IPS-20b (cell line): ENCODE measurements at regions not wholly inside any gene's neighbourhood (a gene's known extent, or its start where the extent isn't known, plus 50 kb on each side); places are given as distances from the start of the nearest gene placed in this dataset.

ENCODE experiments used
- H3K27ac ChIP-seq: one replicate; pipeline ENCODE4 v1.5.1; 2013; ENCODE audit warnings: low read length
- H3K27me3 ChIP-seq: 2 replicates; pipeline ENCODE4 v1.6.1; 2013; ENCODE audit warnings: mild to moderate bottlenecking, low read length, inconsistent platforms; ENCODE audit not compliant: insufficient read depth
- H3K36me3 ChIP-seq: 2 replicates; pipeline ENCODE4 v1.6.1; 2013; ENCODE audit warnings: low read depth, mild to moderate bottlenecking, inconsistent platforms, low read length, moderate library complexity; ENCODE audit not compliant: insufficient read depth
- H3K4me1 ChIP-seq: 2 replicates; pipeline ENCODE4 v1.6.1; 2013; ENCODE audit warnings: mild to moderate bottlenecking, control low read depth, inconsistent platforms, low read length, moderate library complexity; ENCODE audit not compliant: insufficient read depth
- H3K4me3 ChIP-seq: 2 replicates; pipeline ENCODE4 v1.5.1; 2013; ENCODE audit warnings: mild to moderate bottlenecking, low read length, inconsistent platforms
- H3K9ac ChIP-seq: 2 replicates; pipeline ENCODE4 v1.6.1; 2013; ENCODE audit warnings: low read depth, mild to moderate bottlenecking, inconsistent platforms, low read length, moderate library complexity
- H3K9me3 ChIP-seq: 2 replicates; pipeline ENCODE4 v1.6.1; 2013; ENCODE audit warnings: mild to moderate bottlenecking, low read depth, low read length, inconsistent platforms; ENCODE audit not compliant: insufficient read depth

DNA sequence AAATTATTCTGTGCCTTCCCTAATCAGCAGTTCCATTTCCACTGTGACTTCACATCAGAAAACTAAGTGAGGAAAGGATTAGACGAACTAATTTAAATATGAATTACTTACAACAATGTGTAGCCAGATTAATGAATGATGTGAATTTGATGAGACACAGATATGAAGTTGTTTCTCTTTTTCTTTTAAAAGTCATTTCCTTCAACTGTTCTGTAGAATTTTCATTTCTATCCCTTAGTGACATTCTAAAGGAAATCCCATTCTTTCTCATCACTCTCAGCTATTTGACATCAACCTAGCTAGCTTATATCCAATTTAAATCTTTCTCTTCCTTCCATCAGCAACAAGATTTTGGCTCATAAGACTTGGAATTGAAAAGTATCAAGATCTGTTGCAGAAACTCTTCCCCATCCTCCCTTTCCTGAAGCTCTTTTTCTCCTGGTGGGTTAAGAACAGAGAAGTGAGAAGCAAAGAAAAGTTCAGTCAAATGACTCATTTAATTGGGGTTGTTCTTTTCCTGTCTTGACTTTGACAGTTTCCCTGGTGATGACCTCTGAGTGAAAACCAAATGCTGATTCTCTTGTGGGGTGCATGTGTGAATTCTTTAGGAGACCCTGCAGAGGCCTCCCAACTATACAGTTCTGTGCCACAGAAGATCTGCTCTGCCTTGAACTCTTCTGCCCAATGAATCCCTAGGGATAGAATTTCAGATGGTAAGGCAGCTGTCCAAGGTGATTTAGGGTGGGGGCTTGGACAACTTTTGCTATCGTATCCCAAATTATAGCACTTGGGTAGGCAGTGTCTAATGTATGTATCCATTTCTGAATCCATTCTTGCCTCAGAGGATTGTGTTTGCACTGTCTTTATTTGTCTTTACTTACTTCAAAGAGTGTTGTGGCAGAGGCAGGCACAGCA lies 232.5 kb upstream of the GPRIN3 start:
- no peak overlapping the region for H3K9ac ChIP-seq
- H3K4me1 ChIP-seq = no peaks in the 10 kb centered on the region; the same call in 1 of the 2 replicates
- no peak overlapping the region for H3K27ac ChIP-seq
- no peaks in the 10 kb centered on the region for H3K36me3 ChIP-seq
- no peaks in the 10 kb centered on the region for H3K27me3 ChIP-seq
- H3K9me3 ChIP-seq = no peaks in the 10 kb centered on the region
- H3K4me3 ChIP-seq = no peak overlapping the region

- no peaks in the 10 kb centered on the region for H3K27me3 ChIP-seq
- H3K4me1 ChIP-seq = no peaks in the 10 kb centered on the region; the same call in 1 of the 2 replicates
- no peaks in the 10 kb centered on the region for H3K36me3 ChIP-seq
- H3K27ac ChIP-seq = no peak overlapping the region
- H3K9ac ChIP-seq = no peak overlapping the region
- no peak overlapping the region for H3K4me3 ChIP-seq
- no peaks in the 10 kb centered on the region for H3K9me3 ChIP-seq
Measured at GRCh38 chr4:89539374-89539773, 231.8 kb upstream of the GPRIN3 start.

DNA sequence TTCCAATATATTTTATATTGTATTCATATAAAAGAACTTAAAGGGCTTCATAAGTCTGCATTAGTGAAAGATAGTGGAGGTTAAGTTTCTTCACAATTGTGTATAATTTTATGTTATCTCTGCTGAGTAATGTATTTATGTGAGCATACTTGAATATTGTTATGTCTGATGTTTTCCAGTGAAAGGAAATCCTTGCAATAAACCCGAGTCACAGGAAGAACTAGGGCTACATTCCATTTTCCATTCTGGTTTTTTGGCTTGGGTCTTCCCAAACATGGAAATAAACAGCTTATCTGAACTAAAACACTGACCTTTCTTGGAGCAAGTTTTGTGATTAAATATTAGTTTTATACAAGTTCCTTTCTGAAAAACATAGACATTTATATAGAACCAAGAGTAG lies 231.3 kb upstream of the GPRIN3 start:
- Histone ChIP-seq H3K9ac (no peak overlapping the region), H3K4me1 (no peaks in the 10 kb centered on the region; the same call in 1 of the 2 replicates), H3K36me3 (no peaks in the 10 kb centered on the region), H3K9me3 (no peaks in the 10 kb centered on the region), H3K27ac (no peak overlapping the region), H3K27me3 (no peaks in the 10 kb centered on the region), H3K4me3 (no peak overlapping the region)

- no peaks in the 10 kb centered on the region; the same call in 1 of the 2 replicates for H3K4me1 ChIP-seq
- H3K9me3 ChIP-seq = no peaks in the 10 kb centered on the region
- no peak overlapping the region for H3K27ac ChIP-seq
- H3K36me3 ChIP-seq = no peaks in the 10 kb centered on the region
- H3K27me3 ChIP-seq = no peaks in the 10 kb centered on the region
- H3K4me3 ChIP-seq = no peak overlapping the region
- H3K9ac ChIP-seq = no peak overlapping the region
Measured at GRCh38 chr4:89538171-89538570, 230.6 kb upstream of the GPRIN3 start.

DNA sequence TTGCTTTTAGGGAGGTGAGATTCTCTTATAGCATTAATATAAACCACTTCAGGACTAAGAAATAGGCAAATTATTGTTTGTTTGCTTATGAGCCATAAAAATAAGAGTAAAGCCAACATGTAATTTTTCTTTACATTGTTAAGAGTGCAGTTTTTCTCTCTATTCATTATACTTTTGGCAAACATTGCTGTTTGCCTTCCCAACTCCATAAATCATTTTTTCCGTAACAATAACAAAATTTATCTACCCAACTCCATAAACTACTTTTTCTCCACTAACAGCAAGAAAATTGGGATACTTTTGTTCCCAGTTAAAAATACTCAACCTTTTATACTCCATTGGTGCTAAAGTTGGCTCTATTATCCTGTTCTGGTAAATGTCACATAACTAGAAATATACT lies 229.7 kb upstream of the GPRIN3 start:
- H3K4me3 ChIP-seq = no peak overlapping the region
- H3K36me3 ChIP-seq = no peaks in the 10 kb centered on the region
- H3K27ac ChIP-seq = no peak overlapping the region
- H3K27me3 ChIP-seq = no peaks in the 10 kb centered on the region
- no peak overlapping the region for H3K9ac ChIP-seq
- H3K4me1 ChIP-seq = no peaks in the 10 kb centered on the region; the same call in 1 of the 2 replicates
- no peaks in the 10 kb centered on the region for H3K9me3 ChIP-seq

DNA sequence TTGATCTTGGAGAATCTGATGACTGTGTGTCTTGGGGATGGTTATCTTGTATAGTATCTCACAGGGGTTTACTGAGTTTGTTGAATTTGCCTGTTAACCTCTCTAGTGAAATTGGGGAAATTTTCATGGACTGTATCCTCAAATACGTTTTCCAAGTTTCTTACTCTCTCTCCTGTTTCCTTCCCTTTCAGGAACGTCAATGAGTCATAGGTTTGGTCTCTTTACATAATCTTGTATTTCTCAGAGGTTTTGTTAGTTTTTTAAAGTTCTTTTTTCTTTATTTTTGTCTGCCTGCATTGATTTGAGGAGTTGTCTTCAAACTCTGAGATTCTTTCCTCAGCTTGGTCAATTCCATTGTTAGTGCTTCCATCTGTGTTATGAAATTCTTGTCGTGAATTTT lies 227.7 kb upstream of the GPRIN3 start:
- H3K27me3 ChIP-seq = no peaks in the 10 kb centered on the region
- no peaks in the 10 kb centered on the region for H3K36me3 ChIP-seq
- H3K4me3 ChIP-seq = no peak overlapping the region
- no peaks in the 10 kb centered on the region for H3K9me3 ChIP-seq
- no peak overlapping the region for H3K27ac ChIP-seq
- no peak overlapping the region for H3K9ac ChIP-seq
- no peaks in the 10 kb centered on the region; the same call in 1 of the 2 replicates for H3K4me1 ChIP-seq

DNA sequence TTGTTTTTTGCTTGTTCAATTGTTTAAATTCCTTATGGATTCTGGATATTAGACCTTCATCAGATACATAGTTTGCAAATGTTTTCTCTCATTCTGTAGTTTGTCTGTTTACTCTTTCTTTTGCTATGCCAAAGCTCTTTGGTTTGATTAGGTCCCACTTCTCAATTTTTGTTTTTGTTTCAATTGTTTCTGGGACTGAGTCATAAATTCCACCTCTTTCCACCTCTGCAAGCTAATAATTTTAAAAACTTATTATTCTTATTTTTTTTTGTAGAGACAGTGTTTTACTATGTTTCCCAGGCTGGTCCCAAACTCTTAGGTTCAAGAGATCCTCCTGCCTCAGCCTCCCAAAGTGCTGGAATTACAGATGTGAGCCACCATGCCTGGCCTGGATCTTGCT lies 226.8 kb upstream of the GPRIN3 start:
- H3K9ac ChIP-seq = no peak overlapping the region
- no peaks in the 10 kb centered on the region for H3K27me3 ChIP-seq
- H3K4me3 ChIP-seq = no peak overlapping the region
- no peaks in the 10 kb centered on the region for H3K36me3 ChIP-seq
- no peaks in the 10 kb centered on the region; the same call in 1 of the 2 replicates for H3K4me1 ChIP-seq
- no peaks in the 10 kb centered on the region for H3K9me3 ChIP-seq
- H3K27ac ChIP-seq = no peak overlapping the region

- Histone ChIP-seq H3K27me3 (no peaks in the 10 kb centered on the region), H3K9me3 (no peaks in the 10 kb centered on the region), H3K4me3 (no peak overlapping the region), H3K4me1 (no peaks in the 10 kb centered on the region), H3K9ac (no peak overlapping the region), H3K27ac (no peak overlapping the region), H3K36me3 (no peaks in the 10 kb centered on the region)
Measured at GRCh38 chr4:89531932-89532640, 224.5 kb upstream of the GPRIN3 start.

- no peak overlapping the region for H3K9ac ChIP-seq
Measured at GRCh38 chr4:89528526-89529133, 221.0 kb upstream of the GPRIN3 start.

DNA sequence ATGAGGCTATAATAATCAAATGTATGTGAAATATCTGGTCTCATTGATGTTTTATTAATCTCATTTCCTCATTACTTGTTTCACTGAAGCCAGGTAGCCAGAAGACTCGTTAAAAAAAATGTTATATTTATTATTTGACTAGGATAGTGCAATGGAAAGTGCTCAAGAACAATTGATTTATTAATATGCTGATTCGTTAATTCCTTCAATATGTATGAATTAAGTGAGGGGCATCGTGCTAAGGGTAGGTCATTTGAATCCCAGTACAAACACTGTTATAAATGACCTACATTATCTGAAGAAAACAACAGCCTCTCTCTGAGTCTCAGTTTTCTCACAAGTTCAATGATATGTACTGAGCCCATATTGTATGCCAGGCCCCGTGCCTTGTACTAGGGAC lies 214.2 kb upstream of the GPRIN3 start:
- H3K4me1 ChIP-seq = no peaks in the 10 kb centered on the region
- H3K4me3 ChIP-seq = no peak overlapping the region
- H3K36me3 ChIP-seq = no peaks in the 10 kb centered on the region
- no peak overlapping the region for H3K27ac ChIP-seq
- H3K27me3 ChIP-seq = no peaks in the 10 kb centered on the region
- H3K9me3 ChIP-seq = no peaks in the 10 kb centered on the region
- no peak overlapping the region for H3K9ac ChIP-seq

More at GRCh38 chr4:89528526-89529133, 221.0 kb upstream of the GPRIN3 start:
- Histone ChIP-seq H3K9me3 (no peaks in the 10 kb centered on the region), H3K27ac (no peak overlapping the region), H3K36me3 (no peaks in the 10 kb centered on the region), H3K4me3 (no peak overlapping the region), H3K4me1 (no peaks in the 10 kb centered on the region), H3K27me3 (no peaks in the 10 kb centered on the region)

GRCh38 chr4:89519771-89520320 lies 212.2 kb upstream of the GPRIN3 start:
- no peak overlapping the region for H3K9ac ChIP-seq
- H3K4me1 ChIP-seq = no peaks in the 10 kb centered on the region
- no peaks in the 10 kb centered on the region for H3K36me3 ChIP-seq
- H3K27me3 ChIP-seq = no peaks in the 10 kb centered on the region
- no peak overlapping the region for H3K4me3 ChIP-seq
- H3K9me3 ChIP-seq = no peaks in the 10 kb centered on the region
- no peak overlapping the region for H3K27ac ChIP-seq
